WTC11 (cell line): ENCODE measurements at regions not wholly inside any gene's neighbourhood (a gene's known extent, or its start where the extent isn't known, plus 50 kb on each side); places are given as distances from the start of the nearest gene placed in this dataset.

Experiments
- ATAC-seq: fragments of 200-7000 bp; cut with Tn5 transposase; 2 replicates; pipeline ENCODE4 v1.10.0; 2021; ENCODE audit warnings: mild to moderate bottlenecking, moderate library complexity
- CTCF ChIA-PET: fragments of 300-600 bp; sonication (Branson Sonifier 250); formaldehyde crosslinking; loops from one replicate; lab custom pipeline; 2021; ENCODE audit warnings: antibody characterized with exemption; lab: Charles Lee
- POLR2A ChIA-PET: fragments of 350-600 bp; sonication (Branson Sonifier 250); formaldehyde crosslinking; loops from one replicate; lab custom pipeline; 2021; ENCODE audit warnings: antibody characterized with exemption; lab: Charles Lee
- DNase-seq: peaks from one replicate; pipeline ENCODE4 v3.0.0; 2021; ENCODE audit warnings: low spot score
- H3K27ac Mint-ChIP-seq: 2 replicates; pipeline ENCODE4 v1.8.0; 2021; ENCODE audit warnings: mixed read lengths
- H3K27me3 Mint-ChIP-seq: 2 replicates; pipeline ENCODE4 v1.8.0; 2021; ENCODE audit warnings: low read depth, mild to moderate bottlenecking, moderate library complexity, mixed read lengths
- H3K36me3 Mint-ChIP-seq: 2 replicates; pipeline ENCODE4 v1.8.0; 2021; ENCODE audit warnings: mixed read lengths
- H3K4me1 Mint-ChIP-seq: 2 replicates; pipeline ENCODE4 v1.8.0; 2022; ENCODE audit warnings: mixed read lengths
- H3K4me3 Mint-ChIP-seq: 2 replicates; pipeline ENCODE4 v1.8.0; 2021; ENCODE audit warnings: mild to moderate bottlenecking, moderate library complexity, mixed read lengths
- H3K9me3 Mint-ChIP-seq: 2 replicates; pipeline ENCODE4 v1.8.0; 2021; ENCODE audit warnings: mixed read lengths
- CBFB ChIP-seq: sonication (generic); formaldehyde crosslinking; IDR thresholded peaks from 2 replicates; pipeline ENCODE4 v1.8.1; 2022; ENCODE audit warnings: mild to moderate bottlenecking, low read depth, missing genetic modification reagents
- ETV6 ChIP-seq: sonication (generic); formaldehyde crosslinking; IDR thresholded peaks from 2 replicates; pipeline ENCODE4 v1.8.1; 2022; ENCODE audit warnings: mild to moderate bottlenecking, missing genetic modification reagents
- FOXJ3 ChIP-seq: sonication (generic); formaldehyde crosslinking; IDR thresholded peaks from 2 replicates; pipeline ENCODE4 v1.9.0; 2021; ENCODE audit warnings: missing genetic modification reagents, mild to moderate bottlenecking, borderline replicate concordance
- FOXP1 ChIP-seq: sonication (generic); formaldehyde crosslinking; IDR thresholded peaks from 2 replicates; pipeline ENCODE4 v1.8.0; 2022; ENCODE audit warnings: missing genetic modification reagents, mild to moderate bottlenecking, moderate library complexity, borderline replicate concordance
- HMGA2 ChIP-seq: fragments of 250-450 bp; sonication (Bioruptor Pico); IDR thresholded peaks from 2 replicates; pipeline ENCODE4 v1.4.0; 2021; ENCODE audit warnings: mild to moderate bottlenecking, moderate library complexity
- IRF2 ChIP-seq: sonication (generic); formaldehyde crosslinking; IDR thresholded peaks from 2 replicates; pipeline ENCODE4 v1.8.0; 2022; ENCODE audit warnings: low read depth, missing genetic modification reagents, borderline replicate concordance
- KAT7 ChIP-seq: sonication (generic); formaldehyde crosslinking; IDR thresholded peaks from 2 replicates; pipeline ENCODE4 v1.8.1; 2023; ENCODE audit warnings: missing genetic modification reagents, mild to moderate bottlenecking, borderline replicate concordance
- NFATC4 ChIP-seq: fragments of 250-450 bp; sonication (Bioruptor Pico); IDR thresholded peaks from 2 replicates; pipeline ENCODE4 v1.9.0; 2021; ENCODE audit warnings: mild to moderate bottlenecking
- NFE2L1 ChIP-seq: sonication (generic); formaldehyde crosslinking; IDR thresholded peaks from 2 replicates; pipeline ENCODE4 v1.8.1; 2023; ENCODE audit warnings: missing genetic modification reagents
- NR2C2 ChIP-seq: sonication (generic); formaldehyde crosslinking; IDR thresholded peaks from 2 replicates; pipeline ENCODE4 v1.8.0; 2022; ENCODE audit warnings: mild to moderate bottlenecking, missing genetic modification reagents
- TCF7 ChIP-seq: sonication (generic); formaldehyde crosslinking; IDR thresholded peaks from 2 replicates; pipeline ENCODE4 v1.8.0; 2022; ENCODE audit warnings: mild to moderate bottlenecking, low read depth, missing genetic modification reagents, moderate library complexity
- TEAD1 ChIP-seq: sonication (generic); formaldehyde crosslinking; IDR thresholded peaks from 2 replicates; pipeline ENCODE4 v1.8.0; 2022; ENCODE audit warnings: mild to moderate bottlenecking, missing genetic modification reagents
- TP53 ChIP-seq: sonication (generic); formaldehyde crosslinking; IDR thresholded peaks from 2 replicates; pipeline ENCODE4 v1.8.1; 2023; ENCODE audit warnings: mild to moderate bottlenecking, missing genetic modification reagents
- ZNF232 ChIP-seq: sonication (generic); formaldehyde crosslinking; IDR thresholded peaks from 2 replicates; pipeline ENCODE4 v1.8.0; 2022; ENCODE audit warnings: mild to moderate bottlenecking, missing genetic modification reagents
- ZNF396 ChIP-seq: fragments of 250-450 bp; sonication (Bioruptor Pico); IDR thresholded peaks from 2 replicates; pipeline ENCODE4 v1.8.0; 2021; ENCODE audit warnings: mild to moderate bottlenecking, moderate library complexity, borderline replicate concordance
- ZNF671 ChIP-seq: fragments of 250-450 bp; sonication (Bioruptor Pico); IDR thresholded peaks from 2 replicates; pipeline ENCODE4 v1.8.0; 2021; ENCODE audit warnings: mild to moderate bottlenecking
- TF ChIP-seq, protein P1 (sequence below): sonication (generic); formaldehyde crosslinking; conservative IDR thresholded peaks from 2 replicates; pipeline ENCODE4 v1.8.1; 2022; ENCODE audit warnings: mild to moderate bottlenecking, missing genetic modification reagents
- TF ChIP-seq, protein P2 (sequence below): sonication (generic); formaldehyde crosslinking; IDR thresholded peaks from 2 replicates; pipeline ENCODE4 v1.8.1; 2023; ENCODE audit warnings: mild to moderate bottlenecking, missing genetic modification reagents, moderate library complexity
- TF ChIP-seq, protein P3 (sequence below): sonication (generic); formaldehyde crosslinking; IDR thresholded peaks from 2 replicates; pipeline ENCODE4 v1.8.1; 2023; ENCODE audit warnings: mild to moderate bottlenecking, missing genetic modification reagents
- TF ChIP-seq, protein P4 (sequence below): fragments of 250-450 bp; sonication (Bioruptor Pico); IDR thresholded peaks from 2 replicates; pipeline ENCODE4 v2.1.2; 2022; ENCODE audit warnings: mild to moderate bottlenecking, moderate library complexity
- TF ChIP-seq, protein P5 (sequence below): sonication (generic); formaldehyde crosslinking; IDR thresholded peaks from 2 replicates; pipeline ENCODE4 v1.8.1; 2022; ENCODE audit warnings: mild to moderate bottlenecking, missing genetic modification reagents, moderate library complexity, borderline replicate concordance
- TF ChIP-seq, protein P6 (sequence below): sonication (generic); formaldehyde crosslinking; conservative IDR thresholded peaks from 2 replicates; pipeline ENCODE4 v1.8.1; 2023; ENCODE audit warnings: mild to moderate bottlenecking, low read depth, missing genetic modification reagents, moderate library complexity
- TF ChIP-seq, protein P7 (sequence below): sonication (generic); formaldehyde crosslinking; IDR thresholded peaks from 2 replicates; pipeline ENCODE4 v1.8.0; 2022; ENCODE audit warnings: mild to moderate bottlenecking, missing genetic modification reagents

DNA sequence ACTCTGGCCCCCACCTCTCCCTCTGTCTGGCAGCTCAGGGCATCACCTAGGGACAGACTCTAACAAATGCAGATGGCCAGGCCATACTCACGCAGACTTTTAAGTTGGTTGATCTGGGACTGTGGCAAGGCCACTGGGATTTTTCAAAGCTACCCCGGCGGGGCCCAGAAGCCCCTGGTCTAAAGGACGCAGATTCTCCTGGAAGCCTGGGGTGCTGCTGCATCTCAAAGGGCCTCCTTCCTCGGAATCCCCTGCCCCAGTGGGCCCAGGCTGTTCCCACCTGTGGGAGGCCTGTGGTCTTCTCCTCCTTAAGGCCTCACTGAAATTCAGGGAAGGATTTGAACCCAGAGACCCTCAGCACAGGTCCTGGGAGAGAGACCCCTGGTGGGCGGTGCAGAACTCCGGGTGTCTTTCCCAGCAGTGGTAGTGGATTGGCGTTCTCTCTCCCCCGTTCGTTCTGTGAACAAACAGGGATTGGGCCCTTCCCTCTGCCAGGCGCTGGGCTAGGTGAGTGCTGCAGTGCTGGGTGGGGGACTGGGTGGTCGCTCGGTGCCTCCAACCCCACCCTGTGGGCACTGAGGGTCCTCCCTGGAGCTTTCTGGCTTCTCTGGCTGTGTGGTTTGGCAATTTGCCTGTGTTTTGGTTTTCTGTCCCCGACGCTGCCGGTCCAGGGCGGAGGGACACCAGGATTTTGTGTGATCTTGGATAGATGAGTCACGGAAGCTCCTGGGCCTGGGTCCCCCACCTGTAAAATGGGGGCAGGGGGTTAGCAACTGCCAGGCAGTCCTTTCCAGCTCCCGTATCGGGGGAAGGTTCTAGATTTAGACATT is 160.5 kb upstream of the GSE1 start:
- Mint-ChIP-seq H3K27me3 (peaks cover 12% of the 10 kb centered on the region), H3K36me3 (no peaks in the 10 kb centered on the region), H3K4me3 (no peak overlapping the region), H3K27ac (no peak overlapping the region), H3K4me1 (peaks cover 18% of the 10 kb centered on the region), H3K9me3 (no peaks in the 10 kb centered on the region)
- TF ChIP-seq NR2C2 (CRISPR knock-in tag): no peak
- TF ChIP-seq, protein P1, sequence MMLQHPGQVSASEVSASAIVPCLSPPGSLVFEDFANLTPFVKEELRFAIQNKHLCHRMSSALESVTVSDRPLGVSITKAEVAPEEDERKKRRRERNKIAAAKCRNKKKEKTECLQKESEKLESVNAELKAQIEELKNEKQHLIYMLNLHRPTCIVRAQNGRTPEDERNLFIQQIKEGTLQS (CRISPR knock-in tag): no peak
- no peak for TF ChIP-seq NFE2L1 (CRISPR knock-in tag)
- TF ChIP-seq TCF7 (CRISPR knock-in tag): no peak
- no peak for TF ChIP-seq ETV6 (CRISPR knock-in tag)
- no peak for TF ChIP-seq ZNF671
- no peak for TF ChIP-seq IRF2 (CRISPR knock-in tag)
- no peak for TF ChIP-seq KAT7 (CRISPR knock-in tag)
- TF ChIP-seq, protein P2, sequence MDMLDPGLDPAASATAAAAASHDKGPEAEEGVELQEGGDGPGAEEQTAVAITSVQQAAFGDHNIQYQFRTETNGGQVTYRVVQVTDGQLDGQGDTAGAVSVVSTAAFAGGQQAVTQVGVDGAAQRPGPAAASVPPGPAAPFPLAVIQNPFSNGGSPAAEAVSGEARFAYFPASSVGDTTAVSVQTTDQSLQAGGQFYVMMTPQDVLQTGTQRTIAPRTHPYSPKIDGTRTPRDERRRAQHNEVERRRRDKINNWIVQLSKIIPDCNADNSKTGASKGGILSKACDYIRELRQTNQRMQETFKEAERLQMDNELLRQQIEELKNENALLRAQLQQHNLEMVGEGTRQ (CRISPR knock-in tag): no peak
- TF ChIP-seq, protein P3, sequence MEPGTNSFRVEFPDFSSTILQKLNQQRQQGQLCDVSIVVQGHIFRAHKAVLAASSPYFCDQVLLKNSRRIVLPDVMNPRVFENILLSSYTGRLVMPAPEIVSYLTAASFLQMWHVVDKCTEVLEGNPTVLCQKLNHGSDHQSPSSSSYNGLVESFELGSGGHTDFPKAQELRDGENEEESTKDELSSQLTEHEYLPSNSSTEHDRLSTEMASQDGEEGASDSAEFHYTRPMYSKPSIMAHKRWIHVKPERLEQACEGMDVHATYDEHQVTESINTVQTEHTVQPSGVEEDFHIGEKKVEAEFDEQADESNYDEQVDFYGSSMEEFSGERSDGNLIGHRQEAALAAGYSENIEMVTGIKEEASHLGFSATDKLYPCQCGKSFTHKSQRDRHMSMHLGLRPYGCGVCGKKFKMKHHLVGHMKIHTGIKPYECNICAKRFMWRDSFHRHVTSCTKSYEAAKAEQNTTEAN (CRISPR knock-in tag): no peak
- no peak for TF ChIP-seq HMGA2 (CRISPR knock-in tag)
- ATAC-seq (no peak), DNase-seq (no peak)
- CTCF ChIA-PET: interaction anchor here (0.6 to 2.5 kb wide), 20 partner anchors 10 to 200 kb away, joined by 3 to 13 read pairs (median 4); no protein-coding TSS in a partner anchor
- POLR2A ChIA-PET: no interaction called here

DNA sequence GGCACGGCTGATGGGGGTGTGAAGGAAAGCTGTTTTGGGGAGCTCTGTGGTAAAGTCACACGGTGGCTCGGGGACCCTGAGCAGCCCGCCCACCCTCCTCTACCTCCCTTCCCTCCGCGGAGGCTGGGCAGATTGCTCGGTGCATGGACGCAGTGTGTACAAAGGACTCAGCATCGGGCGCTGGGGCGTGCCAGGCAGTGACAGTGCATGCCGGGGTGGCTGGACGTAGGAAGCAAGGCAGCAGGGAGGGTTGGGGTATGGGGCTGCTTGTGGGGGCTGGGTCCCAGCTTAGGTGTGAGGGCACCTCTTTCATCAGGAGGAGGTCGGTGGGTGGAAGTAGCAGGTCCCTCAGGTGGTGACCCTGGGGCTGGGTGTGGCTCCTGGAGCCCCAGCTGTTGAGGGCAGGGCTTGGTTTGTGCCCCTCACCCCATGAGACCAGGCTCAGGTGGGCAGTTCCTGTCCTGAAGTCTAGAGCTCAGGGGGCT is 159.9 kb upstream of the GSE1 start:
- DNase-seq (no peak), ATAC-seq (no peak)
- no peaks in the 10 kb centered on the region for H3K36me3 Mint-ChIP-seq
- CTCF ChIA-PET: interaction anchor here (0.7 to 2.5 kb wide), 19 partner anchors 8 to 200 kb away, joined by 3 to 13 read pairs (median 5); no protein-coding TSS in a partner anchor
- H3K4me3 Mint-ChIP-seq: no peak overlapping the region
- no peak overlapping the region for H3K27ac Mint-ChIP-seq
- peaks cover 12% of the 10 kb centered on the region for H3K27me3 Mint-ChIP-seq
- POLR2A ChIA-PET: no interaction called here
- peaks cover 16% of the 10 kb centered on the region for H3K4me1 Mint-ChIP-seq
- H3K9me3 Mint-ChIP-seq: no peaks in the 10 kb centered on the region
- TF ChIP-seq ZNF232 (no peak), ZNF396 (CRISPR knock-in tag) (no peak), NFE2L1 (CRISPR knock-in tag) (no peak), FOXJ3 (CRISPR knock-in tag) (no peak), NFATC4 (CRISPR knock-in tag) (no peak), TP53 (CRISPR knock-in tag) (no peak), TEAD1 (CRISPR knock-in tag) (no peak), CBFB (CRISPR knock-in tag) (no peak), FOXP1 (CRISPR knock-in tag) (no peak)
- TF ChIP-seq, protein P4, sequence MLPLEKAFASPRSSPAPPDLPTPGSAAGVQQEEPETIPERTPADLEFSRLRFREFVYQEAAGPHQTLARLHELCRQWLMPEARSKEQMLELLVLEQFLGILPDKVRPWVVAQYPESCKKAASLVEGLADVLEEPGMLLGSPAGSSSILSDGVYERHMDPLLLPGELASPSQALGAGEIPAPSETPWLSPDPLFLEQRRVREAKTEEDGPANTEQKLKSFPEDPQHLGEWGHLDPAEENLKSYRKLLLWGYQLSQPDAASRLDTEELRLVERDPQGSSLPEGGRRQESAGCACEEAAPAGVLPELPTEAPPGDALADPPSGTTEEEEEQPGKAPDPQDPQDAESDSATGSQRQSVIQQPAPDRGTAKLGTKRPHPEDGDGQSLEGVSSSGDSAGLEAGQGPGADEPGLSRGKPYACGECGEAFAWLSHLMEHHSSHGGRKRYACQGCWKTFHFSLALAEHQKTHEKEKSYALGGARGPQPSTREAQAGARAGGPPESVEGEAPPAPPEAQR (CRISPR knock-in tag): no peak
- TF ChIP-seq, protein P5, sequence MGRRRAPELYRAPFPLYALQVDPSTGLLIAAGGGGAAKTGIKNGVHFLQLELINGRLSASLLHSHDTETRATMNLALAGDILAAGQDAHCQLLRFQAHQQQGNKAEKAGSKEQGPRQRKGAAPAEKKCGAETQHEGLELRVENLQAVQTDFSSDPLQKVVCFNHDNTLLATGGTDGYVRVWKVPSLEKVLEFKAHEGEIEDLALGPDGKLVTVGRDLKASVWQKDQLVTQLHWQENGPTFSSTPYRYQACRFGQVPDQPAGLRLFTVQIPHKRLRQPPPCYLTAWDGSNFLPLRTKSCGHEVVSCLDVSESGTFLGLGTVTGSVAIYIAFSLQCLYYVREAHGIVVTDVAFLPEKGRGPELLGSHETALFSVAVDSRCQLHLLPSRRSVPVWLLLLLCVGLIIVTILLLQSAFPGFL (CRISPR knock-in tag): no peak
- TF ChIP-seq, protein P3 (CRISPR knock-in tag): no peak
- TF ChIP-seq, protein P6, sequence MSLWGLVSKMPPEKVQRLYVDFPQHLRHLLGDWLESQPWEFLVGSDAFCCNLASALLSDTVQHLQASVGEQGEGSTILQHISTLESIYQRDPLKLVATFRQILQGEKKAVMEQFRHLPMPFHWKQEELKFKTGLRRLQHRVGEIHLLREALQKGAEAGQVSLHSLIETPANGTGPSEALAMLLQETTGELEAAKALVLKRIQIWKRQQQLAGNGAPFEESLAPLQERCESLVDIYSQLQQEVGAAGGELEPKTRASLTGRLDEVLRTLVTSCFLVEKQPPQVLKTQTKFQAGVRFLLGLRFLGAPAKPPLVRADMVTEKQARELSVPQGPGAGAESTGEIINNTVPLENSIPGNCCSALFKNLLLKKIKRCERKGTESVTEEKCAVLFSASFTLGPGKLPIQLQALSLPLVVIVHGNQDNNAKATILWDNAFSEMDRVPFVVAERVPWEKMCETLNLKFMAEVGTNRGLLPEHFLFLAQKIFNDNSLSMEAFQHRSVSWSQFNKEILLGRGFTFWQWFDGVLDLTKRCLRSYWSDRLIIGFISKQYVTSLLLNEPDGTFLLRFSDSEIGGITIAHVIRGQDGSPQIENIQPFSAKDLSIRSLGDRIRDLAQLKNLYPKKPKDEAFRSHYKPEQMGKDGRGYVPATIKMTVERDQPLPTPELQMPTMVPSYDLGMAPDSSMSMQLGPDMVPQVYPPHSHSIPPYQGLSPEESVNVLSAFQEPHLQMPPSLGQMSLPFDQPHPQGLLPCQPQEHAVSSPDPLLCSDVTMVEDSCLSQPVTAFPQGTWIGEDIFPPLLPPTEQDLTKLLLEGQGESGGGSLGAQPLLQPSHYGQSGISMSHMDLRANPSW (CRISPR knock-in tag): no peak
- TF ChIP-seq, protein P7, sequence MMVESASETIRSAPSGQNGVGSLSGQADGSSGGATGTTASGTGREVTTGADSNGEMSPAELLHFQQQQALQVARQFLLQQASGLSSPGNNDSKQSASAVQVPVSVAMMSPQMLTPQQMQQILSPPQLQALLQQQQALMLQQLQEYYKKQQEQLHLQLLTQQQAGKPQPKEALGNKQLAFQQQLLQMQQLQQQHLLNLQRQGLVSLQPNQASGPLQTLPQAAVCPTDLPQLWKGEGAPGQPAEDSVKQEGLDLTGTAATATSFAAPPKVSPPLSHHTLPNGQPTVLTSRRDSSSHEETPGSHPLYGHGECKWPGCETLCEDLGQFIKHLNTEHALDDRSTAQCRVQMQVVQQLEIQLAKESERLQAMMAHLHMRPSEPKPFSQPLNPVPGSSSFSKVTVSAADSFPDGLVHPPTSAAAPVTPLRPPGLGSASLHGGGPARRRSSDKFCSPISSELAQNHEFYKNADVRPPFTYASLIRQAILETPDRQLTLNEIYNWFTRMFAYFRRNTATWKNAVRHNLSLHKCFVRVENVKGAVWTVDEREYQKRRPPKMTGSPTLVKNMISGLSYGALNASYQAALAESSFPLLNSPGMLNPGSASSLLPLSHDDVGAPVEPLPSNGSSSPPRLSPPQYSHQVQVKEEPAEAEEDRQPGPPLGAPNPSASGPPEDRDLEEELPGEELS: no peak
